ENCODE measurements at regions not wholly inside any gene's neighbourhood (a gene's known extent, or its start where the extent isn't known, plus 50 kb on each side); places are given as distances from the start of the nearest gene placed in this dataset.
"Not testable (repeated sequence)": the region's sequence is repeated elsewhere in the genome, so short reads cannot be mapped to it uniquely, and the experiment has no call there.

DNA sequence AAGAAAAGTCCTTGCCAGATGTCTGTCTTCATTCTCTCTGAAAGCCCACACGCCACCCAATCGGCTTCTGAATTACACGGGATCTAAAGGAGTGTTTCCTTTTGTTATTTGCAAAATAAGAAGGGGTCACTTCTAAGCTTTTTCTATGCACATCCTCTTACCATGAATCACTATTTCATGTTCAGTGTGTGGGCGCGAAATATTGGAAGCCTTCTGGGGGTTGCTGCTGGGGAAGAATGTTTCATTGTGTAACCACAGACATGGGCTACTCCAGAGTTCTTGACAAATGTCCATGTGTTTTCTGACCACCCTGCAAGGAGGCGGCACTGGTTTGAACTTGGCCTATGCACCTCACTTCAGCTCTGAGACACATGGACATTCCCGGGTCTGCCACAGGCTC, 133.6 kb upstream of the APCDD1 start:
- no peak for DNase-seq

DNA sequence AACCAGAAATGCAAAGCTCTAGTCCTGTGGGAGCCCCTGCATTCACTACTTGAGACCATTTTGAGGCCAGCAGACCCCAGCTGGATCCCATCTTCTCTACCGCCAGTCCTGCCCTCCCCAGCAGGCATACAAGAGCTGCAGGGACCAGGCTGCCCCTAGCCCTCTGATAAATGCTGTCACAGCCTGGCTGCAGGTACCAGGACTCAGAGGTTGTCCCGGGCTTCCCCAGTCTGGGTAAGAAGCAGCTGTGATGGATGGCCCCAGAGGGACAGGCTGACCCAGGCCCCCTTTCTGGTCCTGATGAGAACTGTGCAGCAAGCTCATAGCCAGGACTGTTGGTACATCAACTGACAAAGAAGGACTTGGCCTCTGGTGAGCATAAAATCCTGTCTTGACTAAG, 132.9 kb upstream of the APCDD1 start:
- no peak for DNase-seq

DNA sequence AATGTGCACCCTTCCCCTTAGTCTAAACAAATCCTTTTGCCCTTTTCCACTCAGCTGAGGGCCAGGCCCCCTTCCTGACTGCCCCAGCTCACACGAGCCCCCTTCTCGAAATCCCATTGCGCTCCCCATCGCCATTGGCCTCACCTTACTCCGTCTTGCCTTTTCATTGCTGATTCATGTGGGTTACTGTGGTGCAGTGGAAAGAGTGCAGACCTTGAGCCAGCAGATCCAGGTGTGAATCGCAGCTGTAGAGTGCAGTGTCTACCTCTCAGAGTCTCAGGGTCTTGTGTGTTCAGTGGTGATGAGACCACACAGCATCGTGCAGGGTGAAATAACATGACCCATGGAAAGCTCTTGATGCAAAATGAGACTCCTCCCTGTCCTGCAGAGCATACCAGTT, 132.4 kb upstream of the APCDD1 start:
- DNase-seq = no peak

- no peak for DNase-seq
These were observed 132.0 kb upstream of the APCDD1 start for GRCh38 chr18:10322435-10322834.

GRCh38 chr18:10329101-10329500, 125.3 kb upstream of the APCDD1 start:
- DNase-seq = no peak

GRCh38 chr18:10330428-10330827, 124.0 kb upstream of the APCDD1 start:
- no peak for DNase-seq

DNA sequence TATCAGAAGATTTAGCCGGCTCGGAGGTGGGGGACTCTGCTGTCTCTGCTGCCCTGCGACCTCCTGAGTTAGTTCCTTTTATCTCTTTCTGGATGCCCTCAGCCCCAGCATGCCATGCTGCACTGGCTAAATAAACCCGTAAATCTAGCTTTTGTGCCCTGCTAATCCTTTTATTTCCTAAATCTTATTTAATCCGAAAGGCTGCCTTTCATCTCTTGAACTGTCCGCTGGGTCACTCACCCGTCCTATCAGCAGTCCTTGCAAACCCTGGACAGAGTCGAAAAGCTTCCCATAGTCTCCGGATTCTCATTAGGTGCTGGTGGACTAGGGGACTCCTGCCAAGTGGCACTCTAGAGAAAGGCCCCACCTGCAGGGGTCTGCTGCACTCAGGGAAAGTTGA, 122.0 kb upstream of the APCDD1 start:
- no peak for DNase-seq

- DNase-seq = no peak
These were observed 117.6 kb upstream of the APCDD1 start for GRCh38 chr18:10336749-10337350.

DNA sequence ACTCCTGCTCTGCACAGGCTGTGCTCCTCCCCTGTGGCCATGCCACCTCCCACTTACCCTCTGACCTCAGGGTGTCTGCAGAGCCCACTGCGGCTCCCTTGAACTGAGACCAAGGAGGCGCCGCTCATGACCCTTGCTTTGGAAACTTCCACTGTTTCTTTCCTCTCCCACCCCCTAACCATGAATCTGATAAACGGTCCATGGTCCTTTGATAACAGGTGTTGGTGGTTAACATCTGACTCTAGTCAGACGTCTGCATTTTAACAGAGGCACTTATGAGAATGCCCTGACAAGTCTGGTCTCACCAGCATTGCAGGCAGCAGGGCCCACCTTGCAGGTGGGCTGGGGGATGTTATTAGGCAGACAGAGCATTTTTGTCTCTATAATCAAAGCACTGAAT, 113.6 kb upstream of the APCDD1 start:
- DNase-seq = no peak

- DNase-seq = no peak
These were observed 110.7 kb upstream of the APCDD1 start for GRCh38 chr18:10343778-10344177.

- DNase-seq = no peak
These were observed 107.6 kb upstream of the APCDD1 start for GRCh38 chr18:10346749-10347415.

- DNase-seq = no peak
These were observed 104.9 kb upstream of the APCDD1 start for GRCh38 chr18:10349561-10349960.

GRCh38 chr18:10350661-10351060, 103.8 kb upstream of the APCDD1 start:
- no peak for DNase-seq

GRCh38 chr18:10351219-10351818, 103.1 kb upstream of the APCDD1 start:
- DNase-seq = no peak

DNA sequence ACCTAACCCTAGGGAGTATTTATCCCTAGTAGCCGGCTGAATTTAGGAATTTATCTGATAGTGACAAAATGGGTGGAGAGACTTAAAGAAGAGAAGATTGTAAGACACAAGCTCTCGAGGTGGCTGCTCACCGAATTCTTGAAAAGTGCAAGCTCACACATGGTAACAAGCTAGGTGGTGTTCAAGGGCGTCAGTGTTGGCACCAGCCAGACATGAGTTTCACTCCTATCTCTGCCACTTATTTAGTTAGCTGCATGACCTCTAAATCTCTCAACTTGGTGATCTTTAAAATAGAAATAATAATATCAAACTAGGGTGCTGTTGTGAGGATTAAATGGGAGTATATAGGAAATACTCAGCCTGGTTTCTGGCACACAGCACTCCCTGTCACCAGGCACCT, 102.6 kb upstream of the APCDD1 start:
- DNase-seq = no peak

GRCh38 chr18:10352671-10353070, 101.8 kb upstream of the APCDD1 start:
- no peak for DNase-seq

DNA sequence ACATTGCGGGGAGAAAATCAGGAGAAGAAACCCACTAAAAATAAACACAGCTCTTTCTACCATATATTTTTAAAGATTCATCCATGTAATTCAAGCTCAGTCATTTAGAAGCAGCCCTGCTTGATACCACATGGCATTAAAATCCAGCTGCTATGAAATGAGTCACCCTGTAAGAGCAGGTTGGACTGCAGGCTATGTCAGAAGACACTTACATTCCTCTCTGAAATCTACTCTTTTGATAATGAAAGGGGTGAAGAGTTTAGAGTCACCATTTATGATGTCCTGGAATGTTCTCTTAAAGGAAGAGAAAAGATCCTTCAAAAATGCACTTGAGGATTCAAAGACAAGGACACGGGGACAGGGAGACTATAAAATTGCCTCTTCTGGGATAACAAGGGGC, 100.6 kb upstream of the APCDD1 start:
- no peak for DNase-seq

GRCh38 chr18:10354241-10354811, 100.1 kb upstream of the APCDD1 start:
- no peak for DNase-seq

DNA sequence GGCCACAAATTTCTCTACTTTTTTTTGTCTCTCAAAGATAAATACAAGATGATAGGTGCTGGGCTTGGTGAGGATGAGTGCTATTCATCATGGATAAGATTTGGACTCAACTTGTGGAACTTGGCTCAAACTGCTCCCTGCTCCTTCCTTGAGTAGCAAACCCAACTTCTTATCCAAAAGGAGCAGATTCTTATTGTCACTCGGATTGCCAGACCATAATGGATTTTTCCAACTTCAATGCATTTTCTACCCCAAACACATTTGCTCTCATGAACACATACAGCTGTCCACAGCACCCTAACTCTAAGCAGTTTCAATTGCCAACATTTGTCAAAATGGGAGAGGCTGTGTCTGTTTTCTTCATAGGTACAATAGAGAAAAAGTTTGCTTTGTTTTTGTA, 99.5 kb upstream of the APCDD1 start:
- no peak for DNase-seq

DNA sequence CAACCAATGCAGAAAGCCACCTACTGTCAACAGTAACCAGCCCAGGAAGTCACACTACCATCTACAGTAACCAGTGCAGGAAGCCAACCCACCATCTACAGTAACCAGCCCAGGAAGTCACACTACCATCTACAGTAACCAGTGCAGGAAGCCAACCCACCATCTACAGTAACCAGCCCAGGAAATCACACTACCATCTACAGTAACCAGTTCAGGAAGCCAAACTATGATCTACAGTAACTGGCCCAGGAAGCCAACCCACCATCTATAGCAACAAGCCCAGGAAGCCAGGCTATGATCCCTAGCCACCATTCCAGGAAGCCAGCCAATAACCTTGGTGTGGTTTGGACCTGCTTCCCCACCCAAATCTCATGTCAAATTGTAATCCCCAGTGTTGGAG, 97.4 kb upstream of the APCDD1 start:
- not testable (repeated sequence) for DNase-seq

GRCh38 chr18:10361660-10362059, 92.8 kb upstream of the APCDD1 start:
- DNase-seq = no peak

GRCh38 chr18:10365021-10365500, 89.4 kb upstream of the APCDD1 start:
- DNase-seq = no peak

DNA sequence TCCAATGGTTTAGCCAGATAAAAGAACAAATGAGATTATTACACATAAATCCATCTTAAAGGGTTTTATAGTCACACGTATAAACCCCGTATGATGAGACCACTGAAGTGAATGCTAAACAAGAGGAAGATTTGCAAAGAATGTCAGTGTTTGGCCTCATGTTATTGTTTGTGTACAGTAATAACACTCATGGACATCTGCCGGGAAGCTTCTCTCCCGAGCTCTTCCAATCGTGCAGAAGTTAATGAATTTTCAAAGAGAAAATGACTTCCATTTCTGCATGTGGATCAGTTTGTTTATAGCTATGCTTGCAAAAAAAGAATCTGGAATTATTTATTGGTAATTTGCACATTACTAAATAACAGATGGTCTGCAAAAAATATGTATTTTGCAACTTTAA, 88.5 kb upstream of the APCDD1 start:
- DNase-seq = no peak

- no peak for DNase-seq
These were observed 86.6 kb upstream of the APCDD1 start for GRCh38 chr18:10367836-10368235.
